CD14-positive monocyte (primary cell): ENCODE measurements at regions not wholly inside any gene's neighbourhood (a gene's known extent, or its start where the extent isn't known, plus 50 kb on each side); places are given as distances from the start of the nearest gene placed in this dataset.

ENCODE experiments used
- DNase-seq, 3 donors: peaks; one replicate each; pipeline ENCODE4 v3.0.0-alpha.2; 2011 to 2022
- H2AFZ ChIP-seq: 2 replicates; pipeline ENCODE4 v1.6.0; 2012; ENCODE audit warnings: mild to moderate bottlenecking, low read depth, low read length, inconsistent platforms; ENCODE audit not compliant: insufficient read depth, poor library complexity, severe bottlenecking
- H3K27ac ChIP-seq, 2 donors: 1 replicate in 1 of 2; 2 replicates in 1 of 2; pipeline ENCODE4 v1.5.1; 2012 to 2013; ENCODE audit warnings: low read length in 2 of 2, control low read depth in 1 of 2, inconsistent platforms in 1 of 2, low read depth in 1 of 2, mild to moderate bottlenecking in 1 of 2
- H3K27me3 ChIP-seq, 2 donors: one replicate each; pipeline versions ENCODE4 v1.6.0 to v1.6.1; 2011 to 2013; ENCODE audit warnings: low read length in 2 of 2; ENCODE audit not compliant: control insufficient read depth in 2 of 2, insufficient read depth in 2 of 2
- H3K36me3 ChIP-seq, 2 donors: replicated peaks in 1 of 2; 1 replicate in 1 of 2; 2 replicates in 1 of 2; pipeline versions ENCODE4 v1.5.1 to v1.6.1; 2012 to 2013; ENCODE audit warnings: low read length in 2 of 2, control low read depth in 1 of 2, inconsistent platforms in 1 of 2, mild to moderate bottlenecking in 1 of 2; ENCODE audit not compliant: insufficient read depth in 2 of 2, control insufficient read depth in 1 of 2
- H3K4me1 ChIP-seq, 2 donors: 1 replicate in 1 of 2; 2 replicates in 1 of 2; pipeline versions ENCODE4 v1.5.1 to v1.6.1; 2012 to 2013; ENCODE audit warnings: low read length in 2 of 2, control low read depth in 1 of 2, inconsistent platforms in 1 of 2, mild to moderate bottlenecking in 1 of 2, moderate library complexity in 1 of 2; ENCODE audit not compliant: insufficient read depth in 2 of 2, control insufficient read depth in 1 of 2
- H3K4me2 ChIP-seq: replicated peaks from 2 replicates; pipeline ENCODE3; 2012; ENCODE audit warnings: low read length, moderate library complexity, mild to moderate bottlenecking; ENCODE audit not compliant: poor library complexity, severe bottlenecking; ENCODE audit errors: extremely low read depth
- H3K4me3 ChIP-seq, 3 experiments: fragments of 200-600 bp in 1 of 3; sonication (generic) in 1 of 3; replicated peaks in 1 of 3; 1 replicate in 2 of 3; 2 replicates in 1 of 3; pipeline ENCODE4 v1.5.1; 2011 to 2013; ENCODE audit warnings: low read length in 3 of 3, mild to moderate bottlenecking in 3 of 3, control low read depth in 2 of 3, low read depth in 2 of 3, inconsistent platforms in 1 of 3, moderate library complexity in 1 of 3
- H3K79me2 ChIP-seq: 2 replicates; pipeline ENCODE4 v1.6.0; 2012; ENCODE audit warnings: mild to moderate bottlenecking, control low read depth, inconsistent platforms, low read length, moderate library complexity; ENCODE audit not compliant: insufficient read depth
- H3K9ac ChIP-seq: 2 replicates; pipeline ENCODE4 v1.6.0; 2017; ENCODE audit warnings: low read length, mild to moderate bottlenecking; ENCODE audit not compliant: insufficient read depth, poor library complexity, severe bottlenecking
- H3K9me3 ChIP-seq, 2 donors: replicated peaks in 1 of 2; 1 replicate in 1 of 2; 2 replicates in 1 of 2; pipeline versions ENCODE4 v1.5.1 to v1.6.1; 2012 to 2013; ENCODE audit warnings: low read length in 2 of 2, control low read depth in 1 of 2; ENCODE audit not compliant: control insufficient read depth in 1 of 2, insufficient read depth in 1 of 2
- H4K20me1 ChIP-seq: 2 replicates; pipeline ENCODE4 v1.6.0; 2012; ENCODE audit warnings: mild to moderate bottlenecking, low read length, control low read depth, moderate library complexity; ENCODE audit not compliant: insufficient read depth
- H3K27ac Mint-ChIP-seq, 7 donors: one replicate each; pipeline ENCODE4 v1.8.0; 2020; ENCODE audit warnings: mild to moderate bottlenecking in 7 of 7, mixed read lengths in 7 of 7, moderate library complexity in 6 of 7, inconsistent platforms in 2 of 7
- H3K27me3 Mint-ChIP-seq, 3 donors: one replicate each; pipeline ENCODE4 v1.8.0; 2021 to 2022; ENCODE audit warnings: low read depth in 3 of 3, mild to moderate bottlenecking in 3 of 3, mixed read lengths in 3 of 3, moderate library complexity in 3 of 3, inconsistent platforms in 1 of 3
- H3K36me3 Mint-ChIP-seq, 2 donors: one replicate each; pipeline ENCODE4 v1.8.0; 2020; ENCODE audit warnings: mixed read lengths in 2 of 2, inconsistent platforms in 1 of 2, mild to moderate bottlenecking in 1 of 2
- H3K4me1 Mint-ChIP-seq: one replicate; pipeline ENCODE4 v1.8.0; 2020; ENCODE audit warnings: mild to moderate bottlenecking, mixed read lengths
- H3K4me3 Mint-ChIP-seq, 2 donors: one replicate each; pipeline ENCODE4 v1.8.0; 2020; ENCODE audit warnings: mild to moderate bottlenecking in 2 of 2, mixed read lengths in 2 of 2, moderate library complexity in 1 of 2
- H3K9me3 Mint-ChIP-seq, 7 donors: one replicate each; pipeline ENCODE4 v1.8.0; 2020 to 2022; ENCODE audit warnings: mixed read lengths in 7 of 7, mild to moderate bottlenecking in 6 of 7, moderate library complexity in 6 of 7, inconsistent platforms in 2 of 7
- CTCF ChIP-seq: fragments of 200-600 bp; IDR thresholded peaks from one replicate; pipeline ENCODE4 v1.8.0; 2022; ENCODE audit warnings: antibody characterized with exemption, mild to moderate bottlenecking
- WGBS: methylation state at CpG from one replicate; pipeline ENCODE4 v1.1.5; 2013; ENCODE audit warnings: missing lambda C conversion rate; ENCODE audit not compliant: insufficient coverage; 5-methylcytosine and 5-hydroxymethylcytosine counted together
- intact Hi-C, 2 donors: fragments of 100-400 bp; cut with micrococcal nuclease; formaldehyde crosslinking; loops; one replicate each; pipeline versions ENCODE4 v1.15.0 to v1.15.1; 2023

GRCh38 chr18:44602380-44602779 lies 78.3 kb upstream of the SETBP1 start:
- H3K9ac ChIP-seq: no peak overlapping the region
- intact Hi-C loops: no loop called here
- no peaks in the 10 kb centered on the region for H4K20me1 ChIP-seq
- no peaks in the 10 kb centered on the region for H3K79me2 ChIP-seq
- peaks cover 0 to 6% (median 3%) of the 10 kb centered on the region in 7 donors for H3K9me3 Mint-ChIP-seq
- H3K4me1 Mint-ChIP-seq: peaks cover under 1% of the 10 kb centered on the region
- no peak overlapping the region for H3K27ac Mint-ChIP-seq
- no peak overlapping the region for H3K4me2 ChIP-seq
- peaks cover 0 to 2% (median 0%) of the 10 kb centered on the region in 3 donors for H3K27me3 Mint-ChIP-seq
- 100% methylated on average over 1 of the region's 2 CpGs for whole genome bisulfite sequencing
- no peaks in the 10 kb centered on the region for H3K9me3 ChIP-seq
- H3K4me3 Mint-ChIP-seq: no peak overlapping the region
- no peaks in the 10 kb centered on the region for H3K36me3 Mint-ChIP-seq
- no peak overlapping the region for H2AFZ ChIP-seq
- DNase-seq: no peak
- TF ChIP-seq CTCF: no peak
- no peak overlapping the region for H3K4me3 ChIP-seq
- H3K36me3 ChIP-seq: no peaks in the 10 kb centered on the region
- no peaks in the 10 kb centered on the region for H3K27me3 ChIP-seq
- H3K27ac ChIP-seq: no peak overlapping the region
- no peaks in the 10 kb centered on the region for H3K4me1 ChIP-seq

- H3K4me1 ChIP-seq: no peaks in the 10 kb centered on the region
- H4K20me1 ChIP-seq: no peaks in the 10 kb centered on the region
- no peak for DNase-seq
- no peak overlapping the region for H3K27ac ChIP-seq
- H3K79me2 ChIP-seq: no peaks in the 10 kb centered on the region
- intact Hi-C loops: no loop called here
- no peak overlapping the region for H3K9ac ChIP-seq
- H3K27ac Mint-ChIP-seq: no peak overlapping the region
- WGBS: no CpG with 5 or more reads among the region's 1 CpG
- peaks cover 0 to 2% (median 0%) of the 10 kb centered on the region in 3 donors for H3K27me3 Mint-ChIP-seq
- no peak for TF ChIP-seq CTCF
- peaks cover 0 to 6% (median 3%) of the 10 kb centered on the region in 7 donors for H3K9me3 Mint-ChIP-seq
- H3K4me2 ChIP-seq: no peak overlapping the region
- no peaks in the 10 kb centered on the region for H3K9me3 ChIP-seq
- no peaks in the 10 kb centered on the region for H3K27me3 ChIP-seq
- no peaks in the 10 kb centered on the region for H3K36me3 Mint-ChIP-seq
- no peak overlapping the region for H2AFZ ChIP-seq
- H3K36me3 ChIP-seq: no peaks in the 10 kb centered on the region
- no peaks in the 10 kb centered on the region for H3K4me1 Mint-ChIP-seq
- H3K4me3 ChIP-seq: no peak overlapping the region
- no peak overlapping the region for H3K4me3 Mint-ChIP-seq
These were observed 77.8 kb upstream of the SETBP1 start for GRCh38 chr18:44602845-44603244.
